ENCODE measurements at regions not wholly inside any gene's neighbourhood (a gene's known extent, or its start where the extent isn't known, plus 50 kb on each side); places are given as distances from the start of the nearest gene placed in this dataset.
"Not testable (repeated sequence)": the region's sequence is repeated elsewhere in the genome, so short reads cannot be mapped to it uniquely, and the experiment has no call there.

- no peak for DNase-seq (ENCODE audit: low read depth)
- no peak overlapping the region for H3K4me3 ChIP-seq (ENCODE audit: low read depth, low read length)
- TF ChIP-seq CTCF (IDR thresholded peaks at IDR 0.05; ENCODE audit: insufficient read depth, low read depth, low read length): no peak
Observed at GRCh38 chr5:93225748-93226147, 355.3 kb downstream of the NR2F1-AS1 start.

DNA sequence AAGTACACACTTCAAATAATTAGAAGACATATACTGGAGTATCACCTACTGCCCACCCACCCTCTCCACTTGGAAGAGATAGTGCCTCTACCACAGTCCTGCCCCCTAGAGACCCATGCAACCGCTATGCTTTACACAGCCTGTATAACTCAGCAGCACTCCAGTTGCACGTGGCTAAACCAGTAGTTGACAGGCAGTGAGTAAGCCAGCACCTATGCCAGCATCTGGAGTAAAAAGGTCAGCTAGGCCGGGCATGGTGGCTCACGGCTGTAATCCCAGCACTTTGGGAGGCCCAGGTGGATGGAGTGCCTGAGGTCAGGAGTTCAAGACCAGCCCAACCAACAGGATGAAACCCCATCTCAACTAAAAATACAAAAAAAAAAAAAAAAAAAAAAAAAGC lies 356.4 kb downstream of the NR2F1-AS1 start:
- no peak overlapping the region for H3K4me3 ChIP-seq (ENCODE audit: low read depth, low read length)
- DNase-seq (ENCODE audit: low read depth): no peak
- TF ChIP-seq CTCF (IDR thresholded peaks at IDR 0.05; ENCODE audit: insufficient read depth, low read depth, low read length): no peak

DNA sequence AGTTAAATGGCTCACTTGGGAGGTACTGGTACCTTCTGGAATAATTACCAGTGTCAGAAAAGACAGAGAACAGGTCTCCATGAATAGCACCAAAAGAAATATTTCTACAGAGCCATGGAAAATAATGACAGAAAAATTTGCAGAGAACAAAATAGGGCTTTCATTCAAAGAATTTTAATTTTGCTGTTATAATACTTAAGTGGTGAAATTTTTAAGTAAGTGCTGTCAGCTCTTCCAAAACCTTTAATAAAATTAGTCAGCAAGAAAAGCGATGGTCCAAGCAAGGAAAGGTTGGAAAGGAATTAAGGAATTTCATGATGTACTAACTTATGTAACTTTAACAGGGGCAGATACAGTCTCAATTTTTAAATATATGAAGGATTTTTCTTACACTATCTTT lies 359.2 kb downstream of the NR2F1-AS1 start:
- no peak for DNase-seq (ENCODE audit: low read depth)
- H3K4me3 ChIP-seq (ENCODE audit: low read depth, low read length): no peak overlapping the region
- no peak for TF ChIP-seq CTCF (IDR thresholded peaks at IDR 0.05; ENCODE audit: insufficient read depth, low read depth, low read length)

DNA sequence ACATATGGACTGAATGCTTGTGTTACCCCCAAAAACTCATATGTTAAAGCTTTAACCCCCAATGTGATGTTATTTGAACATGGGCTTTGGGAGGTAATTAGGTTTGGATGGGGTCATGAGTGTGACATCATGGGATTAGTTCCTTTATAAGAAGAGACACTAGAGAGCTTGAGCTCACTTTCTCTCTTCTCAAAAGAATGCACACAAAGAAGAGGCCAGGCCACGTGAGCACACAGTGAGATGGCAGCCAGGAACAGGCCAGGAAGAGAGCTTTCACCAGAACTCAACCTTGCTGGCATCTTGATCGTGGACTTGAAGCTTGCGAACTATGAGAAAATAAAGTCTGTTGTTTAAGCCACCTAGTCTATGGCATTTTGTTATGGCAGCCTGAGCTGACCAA lies 360.6 kb downstream of the NR2F1-AS1 start:
- DNase-seq (ENCODE audit: low read depth): no peak
- no peak for TF ChIP-seq CTCF (IDR thresholded peaks at IDR 0.05; ENCODE audit: insufficient read depth, low read depth, low read length)
- no peak overlapping the region for H3K4me3 ChIP-seq (ENCODE audit: low read depth, low read length)

DNA sequence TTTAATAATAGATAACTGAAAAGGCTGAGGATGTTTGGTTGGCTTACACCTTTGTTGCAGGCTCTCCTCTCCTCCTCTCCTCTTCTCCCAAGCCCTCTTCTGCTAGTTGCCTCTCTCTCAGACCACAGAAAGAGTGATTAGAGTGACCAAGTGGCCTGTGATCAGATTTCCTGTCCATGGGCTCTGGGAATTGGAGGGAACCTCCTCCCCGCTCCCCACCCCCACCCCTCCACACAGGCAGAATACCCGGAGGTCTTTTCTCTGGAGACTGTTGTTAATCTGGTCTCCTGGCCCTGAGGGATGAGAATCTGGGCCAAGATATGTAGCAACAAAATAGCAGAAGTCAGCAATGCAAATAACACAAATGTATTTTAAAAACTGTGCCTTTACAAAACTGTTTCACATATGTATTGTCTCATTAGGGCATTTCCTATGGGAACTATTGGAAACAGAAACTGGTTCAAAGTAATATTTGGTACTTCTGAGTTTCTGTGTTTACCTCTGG lies 361.3 kb downstream of the NR2F1-AS1 start:
- DNase-seq (ENCODE audit: low read depth): no peak
- TF ChIP-seq CTCF (IDR thresholded peaks at IDR 0.05; ENCODE audit: insufficient read depth, low read depth, low read length): no peak
- no peak overlapping the region for H3K4me3 ChIP-seq (ENCODE audit: low read depth, low read length)

GRCh38 chr5:93213111-93213794 lies 367.8 kb downstream of the NR2F1-AS1 start:
- H3K4me3 ChIP-seq (ENCODE audit: low read depth, low read length); DNase-seq (ENCODE audit: low read depth): not testable (repeated sequence)

- TF ChIP-seq CTCF (IDR thresholded peaks at IDR 0.05; ENCODE audit: insufficient read depth, low read depth, low read length): no peak
- DNase-seq (ENCODE audit: low read depth): no peak
- no peak overlapping the region for H3K4me3 ChIP-seq (ENCODE audit: low read depth, low read length)
Observed at GRCh38 chr5:93209476-93209875, 371.5 kb downstream of the NR2F1-AS1 start.
